ENCODE measurements at regions not wholly inside any gene's neighbourhood (a gene's known extent, or its start where the extent isn't known, plus 50 kb on each side); places are given as distances from the start of the nearest gene placed in this dataset.

- H3K9me3 ChIP-seq = no peaks in the 10 kb centered on the region
- no peak for DNase-seq
- H3K27me3 ChIP-seq = no peaks in the 10 kb centered on the region
- no peaks in the 10 kb centered on the region for H3K36me3 ChIP-seq
- H3K4me3 ChIP-seq = no peak overlapping the region
- no peak for TF ChIP-seq POLR2A (IDR thresholded peaks at IDR 0.05)
- TF ChIP-seq CTCF (IDR thresholded peaks at IDR 0.05) = no peak
- no peak overlapping the region for H3K27ac ChIP-seq
- H3K4me1 ChIP-seq = peaks cover 0 to 12% (median 2%) of the 10 kb centered on the region in 4 donors
Observed at GRCh38 chr11:119830400-119830799, 101.4 kb upstream of the NECTIN1 start.

GRCh38 chr11:119829402-119829801 is 100.4 kb upstream of the NECTIN1 start:
- Histone ChIP-seq H3K27ac (no peak overlapping the region), H3K4me1 (peaks cover 0 to 12% (median 2%) of the 10 kb centered on the region in 4 donors), H3K27me3 (no peaks in the 10 kb centered on the region), H3K9me3 (no peaks in the 10 kb centered on the region), H3K36me3 (no peaks in the 10 kb centered on the region), H3K4me3 (no peak overlapping the region)
- no peak for DNase-seq
- TF ChIP-seq POLR2A (IDR thresholded peaks at IDR 0.05) (no peak), CTCF (IDR thresholded peaks at IDR 0.05) (no peak)

- no peak overlapping the region for H3K4me3 ChIP-seq
- H3K36me3 ChIP-seq = no peaks in the 10 kb centered on the region
- H3K4me1 ChIP-seq = peaks cover 0 to 12% (median 2%) of the 10 kb centered on the region in 4 donors
- no peak for TF ChIP-seq CTCF (IDR thresholded peaks at IDR 0.05)
- TF ChIP-seq POLR2A (IDR thresholded peaks at IDR 0.05) = no peak
- no peak overlapping the region for H3K27ac ChIP-seq
- no peak for DNase-seq
- H3K9me3 ChIP-seq = no peaks in the 10 kb centered on the region
- no peaks in the 10 kb centered on the region for H3K27me3 ChIP-seq
Observed at GRCh38 chr11:119828819-119829218, 99.8 kb upstream of the NECTIN1 start.

GRCh38 chr11:119828006-119828405 is 99.0 kb upstream of the NECTIN1 start:
- H3K27me3 ChIP-seq = no peaks in the 10 kb centered on the region
- H3K9me3 ChIP-seq = no peaks in the 10 kb centered on the region
- H3K4me3 ChIP-seq = no peak overlapping the region
- H3K27ac ChIP-seq = no peak overlapping the region
- no peak for TF ChIP-seq POLR2A (IDR thresholded peaks at IDR 0.05)
- TF ChIP-seq CTCF (IDR thresholded peaks at IDR 0.05) = no peak
- peak in 2 of 3 donors; percentile 70 to 71 for DNase-seq
- peaks cover 0 to 12% (median 2%) of the 10 kb centered on the region in 4 donors for H3K4me1 ChIP-seq
- no peaks in the 10 kb centered on the region for H3K36me3 ChIP-seq

- Histone ChIP-seq H3K36me3 (no peaks in the 10 kb centered on the region), H3K27me3 (no peaks in the 10 kb centered on the region), H3K4me1 (peaks cover 0 to 8% (median 1%) of the 10 kb centered on the region in 4 donors), H3K9me3 (no peaks in the 10 kb centered on the region), H3K4me3 (no peak overlapping the region), H3K27ac (no peak overlapping the region)
- DNase-seq = no peak
- TF ChIP-seq POLR2A (IDR thresholded peaks at IDR 0.05) = no peak
- TF ChIP-seq CTCF (IDR thresholded peaks at IDR 0.05) = no peak
Observed at GRCh38 chr11:119827113-119827512, 98.1 kb upstream of the NECTIN1 start.

- no peaks in the 10 kb centered on the region for H3K27me3 ChIP-seq
- H3K27ac ChIP-seq = no peak overlapping the region
- peak in 1 of 3 donors; percentile 8 for DNase-seq
- H3K9me3 ChIP-seq = no peaks in the 10 kb centered on the region
- no peak overlapping the region for H3K4me3 ChIP-seq
- no peaks in the 10 kb centered on the region for H3K36me3 ChIP-seq
- TF ChIP-seq CTCF (IDR thresholded peaks at IDR 0.05) (no peak), POLR2A (IDR thresholded peaks at IDR 0.05) (no peak)
- H3K4me1 ChIP-seq = no peaks in the 10 kb centered on the region
Observed at GRCh38 chr11:119823077-119823476, 94.1 kb upstream of the NECTIN1 start.

All from Peyer's patch (tissue), 4 donors.